ENCODE measurements at regions not wholly inside any gene's neighbourhood (a gene's known extent, or its start where the extent isn't known, plus 50 kb on each side); places are given as distances from the start of the nearest gene placed in this dataset.

GRCh38 chr2:185108588-185108987 lies 510.3 kb downstream of the ZNF804A start:
- ChIA-PET CTCF (ENCODE audit: partially characterized antibody) (interaction anchor here (0.6 kb wide), 2 partner anchors 369 to 612 kb away, joined by 3 read pairs; no protein-coding TSS in a partner anchor), POLR2A (ENCODE audit: partially characterized antibody) (no interaction called here)
- no peak overlapping the region for H2BK120ac ChIP-seq (replicated peaks; ENCODE audit: low read depth, low read length)
- no peak for FAIRE-seq
- H2BK12ac ChIP-seq (ENCODE audit: low read depth, low read length), result no peak overlapping the region
- DNase-seq (ENCODE audit: low read depth in 1 of 2, low spot score in 2 of 2), result no peak
- H3K9me3 ChIP-seq (ENCODE audit: insufficient read depth in 2 of 2, low read depth in 1 of 2, low read length in 1 of 2), result no peaks in the 10 kb centered on the region
- no peaks in the 10 kb centered on the region for H3K27me3 ChIP-seq (replicated peaks in 1 of 4; ENCODE audit: control insufficient read depth in 3 of 4, extremely low read depth in 1 of 4, insufficient read depth in 3 of 4, low read length in 3 of 4)
- H2BK15ac ChIP-seq (ENCODE audit: low read length), result no peak overlapping the region
- H3K36me3 ChIP-seq (ENCODE audit: control insufficient read depth in 2 of 4, insufficient read depth in 4 of 4, low read length in 3 of 4), result no peaks in the 10 kb centered on the region
- no peak overlapping the region for H3K4ac ChIP-seq (replicated peaks; ENCODE audit: insufficient read length, low read depth, low read length)
- H3K23me2 ChIP-seq (ENCODE audit: low read depth, low read length), result no peaks in the 10 kb centered on the region
- no peak overlapping the region for H4K91ac ChIP-seq (replicated peaks; ENCODE audit: insufficient read length, low read length)
- no peak overlapping the region for H2BK20ac ChIP-seq (ENCODE audit: low read length)
- WGBS, 2 experiments (ENCODE audit: extremely low coverage in 1 of 2, insufficient coverage in 1 of 2, insufficient read length in 1 of 2, insufficient replicate concordance in 2 of 2, low coverage in 1 of 2, low lambda C conversion rate in 2 of 2, missing lambda C conversion rate in 1 of 2), result 89% methylated on average over 2 of the region's 2 CpGs; no CpG with 5 or more reads in 1 of the 2 experiments
- TF ChIP-seq SIRT6 (IDR thresholded peaks at IDR 0.05; ENCODE audit: low read length), result no peak
- TF ChIP-seq RAD21 (IDR thresholded peaks at IDR 0.05 in 1 of 2, conservative IDR thresholded peaks at IDR 0.05 in 1 of 2; ENCODE audit: low read depth in 2 of 2, low read length in 2 of 2), result peak; percentile 27 to 39; a peak in 2 of 4 replicates
- TF ChIP-seq CTCF (IDR thresholded peaks at IDR 0.05; ENCODE audit: control extremely low read depth in 1 of 3, insufficient read depth in 1 of 3, low read depth in 1 of 3, low read length in 3 of 3), result peak in 1 of 3 experiments; percentile 4; a peak in 1 of 4 replicates
- H4K20me1 ChIP-seq (replicated peaks in 1 of 2; ENCODE audit: control insufficient read depth in 1 of 2, insufficient read depth in 2 of 2, low read length in 2 of 2), result no peaks in the 10 kb centered on the region
- no peak overlapping the region for H4K8ac ChIP-seq (ENCODE audit: extremely low read depth, insufficient read depth, low read length)
- 0 out of 7 replicates have a peak, but pooled peaks cover 0 to 3% (median 0%) of the 10 kb centered on the region in 4 experiments for H3K4me1 ChIP-seq (replicated peaks in 1 of 4; ENCODE audit: control insufficient read depth in 3 of 4, insufficient read depth in 4 of 4, low read length in 3 of 4)
- no peak overlapping the region for H3K4me2 ChIP-seq (ENCODE audit: insufficient read depth in 1 of 2, low read depth in 2 of 2, low read length in 2 of 2)
- H2AK5ac ChIP-seq (ENCODE audit: low read depth, low read length), result no peak overlapping the region
- no peak overlapping the region for H3K18ac ChIP-seq (ENCODE audit: extremely low read depth, low read length)
- H3K79me2 ChIP-seq (ENCODE audit: control insufficient read depth in 1 of 2, insufficient read depth in 2 of 2, low read length in 2 of 2), result no peaks in the 10 kb centered on the region
- no peak overlapping the region for H2AFZ ChIP-seq (ENCODE audit: low read length)
- no peaks in the 10 kb centered on the region for H3K79me1 ChIP-seq (ENCODE audit: low read depth, low read length)
- H3K14ac ChIP-seq (ENCODE audit: insufficient read length), result no peak overlapping the region
- no peak overlapping the region for H3K56ac ChIP-seq (replicated peaks; ENCODE audit: insufficient read length, low read depth, low read length)
- no peak overlapping the region for H3K27ac ChIP-seq (ENCODE audit: low read depth, low read length)
- no peak overlapping the region for H3K4me3 ChIP-seq (ENCODE audit: extremely low read depth in 1 of 4, insufficient read depth in 2 of 4, low read depth in 3 of 4, low read length in 4 of 4)
- no peak overlapping the region for H3K23ac ChIP-seq (ENCODE audit: insufficient read length)
- H3K9ac ChIP-seq (replicated peaks in 1 of 4; ENCODE audit: extremely low read depth in 1 of 4, low read depth in 3 of 4, low read length in 3 of 4), result no peak overlapping the region
- no peak overlapping the region for H2BK5ac ChIP-seq (ENCODE audit: low read depth, low read length)
- no peak overlapping the region for H4K5ac ChIP-seq (ENCODE audit: insufficient read length, low read depth, low read length)

Measured in H1 (cell line).